Neural cell (in vitro differentiated cells): ENCODE measurements at regions not wholly inside any gene's neighbourhood (a gene's known extent, or its start where the extent isn't known, plus 50 kb on each side); places are given as distances from the start of the nearest gene placed in this dataset.

ENCODE experiments used
- CTCF ChIP-seq: fragments of 450-650 bp; IDR thresholded peaks from 2 replicates; pipeline ENCODE4 v1.5.1; 2014; ENCODE audit warnings: antibody characterized with exemption, mild to moderate bottlenecking, moderate library complexity; ENCODE audit not compliant: poor library complexity, severe bottlenecking
- EP300 ChIP-seq: fragments of 450-650 bp; conservative IDR thresholded peaks from 2 replicates; pipeline ENCODE4 v1.6.1; 2014; ENCODE audit warnings: antibody characterized with exemption, mild to moderate bottlenecking, moderate library complexity; ENCODE audit not compliant: poor library complexity, severe bottlenecking
- EZH2 ChIP-seq: fragments of 200-600, 300-800 bp; shearing (Covaris generic), sonication (generic); IDR thresholded peaks from 2 replicates; pipeline ENCODE4 v1.6.1; 2014; ENCODE audit warnings: antibody characterized with exemption, low read length, borderline replicate concordance, mild to moderate bottlenecking; ENCODE audit not compliant: insufficient read depth, poor library complexity, severe bottlenecking
- MXI1 ChIP-seq: fragments of 450-650 bp; conservative IDR thresholded peaks from 2 replicates; pipeline ENCODE4 v1.6.1; 2014; ENCODE audit warnings: antibody characterized with exemption, mild to moderate bottlenecking; ENCODE audit not compliant: poor library complexity, severe bottlenecking
- POLR2AphosphoS5 ChIP-seq: IDR thresholded peaks from 2 replicates; pipeline ENCODE4 v1.6.1; 2012
- RAD21 ChIP-seq: fragments of 450-650 bp; conservative IDR thresholded peaks from 2 replicates; pipeline ENCODE4 v1.6.1; 2014; ENCODE audit warnings: antibody characterized with exemption, mild to moderate bottlenecking, moderate library complexity
- SMC3 ChIP-seq: fragments of 450-650 bp; conservative IDR thresholded peaks from 2 replicates; pipeline ENCODE4 v1.6.1; 2014; ENCODE audit warnings: antibody characterized with exemption, mild to moderate bottlenecking, moderate library complexity; ENCODE audit not compliant: poor library complexity
- TF ChIP-seq, protein P1 (sequence below): IDR thresholded peaks from 2 replicates; pipeline ENCODE4 v1.6.1; 2012; ENCODE audit warnings: borderline replicate concordance

GRCh38 chr2:116988303-116988702, 826.2 kb upstream of the DDX18 start:
- TF ChIP-seq CTCF (no peak), EP300 (no peak), POLR2AphosphoS5 (no peak), RAD21 (no peak), EZH2 (no peak), SMC3 (no peak), MXI1 (no peak)
- TF ChIP-seq, protein P1, sequence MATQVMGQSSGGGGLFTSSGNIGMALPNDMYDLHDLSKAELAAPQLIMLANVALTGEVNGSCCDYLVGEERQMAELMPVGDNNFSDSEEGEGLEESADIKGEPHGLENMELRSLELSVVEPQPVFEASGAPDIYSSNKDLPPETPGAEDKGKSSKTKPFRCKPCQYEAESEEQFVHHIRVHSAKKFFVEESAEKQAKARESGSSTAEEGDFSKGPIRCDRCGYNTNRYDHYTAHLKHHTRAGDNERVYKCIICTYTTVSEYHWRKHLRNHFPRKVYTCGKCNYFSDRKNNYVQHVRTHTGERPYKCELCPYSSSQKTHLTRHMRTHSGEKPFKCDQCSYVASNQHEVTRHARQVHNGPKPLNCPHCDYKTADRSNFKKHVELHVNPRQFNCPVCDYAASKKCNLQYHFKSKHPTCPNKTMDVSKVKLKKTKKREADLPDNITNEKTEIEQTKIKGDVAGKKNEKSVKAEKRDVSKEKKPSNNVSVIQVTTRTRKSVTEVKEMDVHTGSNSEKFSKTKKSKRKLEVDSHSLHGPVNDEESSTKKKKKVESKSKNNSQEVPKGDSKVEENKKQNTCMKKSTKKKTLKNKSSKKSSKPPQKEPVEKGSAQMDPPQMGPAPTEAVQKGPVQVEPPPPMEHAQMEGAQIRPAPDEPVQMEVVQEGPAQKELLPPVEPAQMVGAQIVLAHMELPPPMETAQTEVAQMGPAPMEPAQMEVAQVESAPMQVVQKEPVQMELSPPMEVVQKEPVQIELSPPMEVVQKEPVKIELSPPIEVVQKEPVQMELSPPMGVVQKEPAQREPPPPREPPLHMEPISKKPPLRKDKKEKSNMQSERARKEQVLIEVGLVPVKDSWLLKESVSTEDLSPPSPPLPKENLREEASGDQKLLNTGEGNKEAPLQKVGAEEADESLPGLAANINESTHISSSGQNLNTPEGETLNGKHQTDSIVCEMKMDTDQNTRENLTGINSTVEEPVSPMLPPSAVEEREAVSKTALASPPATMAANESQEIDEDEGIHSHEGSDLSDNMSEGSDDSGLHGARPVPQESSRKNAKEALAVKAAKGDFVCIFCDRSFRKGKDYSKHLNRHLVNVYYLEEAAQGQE = no peak
